ENCODE measurements at regions not wholly inside any gene's neighbourhood (a gene's known extent, or its start where the extent isn't known, plus 50 kb on each side); places are given as distances from the start of the nearest gene placed in this dataset.

DNA sequence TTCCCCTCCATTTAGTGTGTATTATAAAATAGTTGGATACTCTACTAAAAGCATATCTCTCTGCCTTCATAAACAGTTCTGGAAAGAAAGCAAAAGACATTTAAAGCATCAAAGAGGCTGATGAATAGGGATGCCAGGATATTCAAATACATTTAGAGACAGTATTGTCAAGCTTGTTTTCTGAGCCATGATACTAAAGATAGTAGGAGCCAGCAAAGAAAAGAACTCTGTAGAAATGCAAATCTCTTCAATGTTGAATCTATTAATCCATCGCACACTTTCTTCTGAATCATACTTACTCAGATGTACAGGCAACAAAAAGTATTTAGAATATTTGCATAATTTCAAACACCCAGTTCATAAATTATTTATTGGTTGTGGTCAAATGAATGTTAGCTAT, 207.1 kb upstream of the MEF2C start:
- H3K36me3 Mint-ChIP-seq (ENCODE audit: low read depth, unreplicated experiment) = no peaks in the 10 kb centered on the region
- no peaks in the 10 kb centered on the region for H3K79me2 ChIP-seq (ENCODE audit: insufficient read depth, low read length)
- no peak overlapping the region for H3K27ac ChIP-seq (ENCODE audit: low read depth, low read length)
- H3K27ac Mint-ChIP-seq (ENCODE audit: unreplicated experiment) = no peak overlapping the region
- no peak overlapping the region for H3K4me2 ChIP-seq (ENCODE audit: low read length)
- no peaks in the 10 kb centered on the region for H3K27me3 ChIP-seq (ENCODE audit: insufficient read depth, low read length)
- H3K36me3 ChIP-seq (ENCODE audit: insufficient read depth, low read length) = no peaks in the 10 kb centered on the region
- no peaks in the 10 kb centered on the region for H3K4me1 Mint-ChIP-seq (ENCODE audit: low read depth, unreplicated experiment)
- H3K27me3 Mint-ChIP-seq (ENCODE audit: low read depth, unreplicated experiment) = no peaks in the 10 kb centered on the region
- FAIRE-seq = no peak
- H3K4me3 Mint-ChIP-seq (ENCODE audit: unreplicated experiment) = no peak overlapping the region
- no peak for TF ChIP-seq EZH2 (IDR thresholded peaks at IDR 0.05; ENCODE audit: insufficient read depth, low read length)
- no peak for TF ChIP-seq CTCF (IDR thresholded peaks at IDR 0.05; ENCODE audit: insufficient read depth, low read depth, low read length)
- no peak overlapping the region for H2AFZ ChIP-seq (ENCODE audit: low read depth, low read length)
- no peaks in the 10 kb centered on the region for H3K9me3 ChIP-seq (ENCODE audit: insufficient read depth, low read depth, low read length)
- no peaks in the 10 kb centered on the region for H3K4me1 ChIP-seq (ENCODE audit: insufficient read depth, low read length)
- no peaks in the 10 kb centered on the region for H4K20me1 ChIP-seq (ENCODE audit: insufficient read depth, low read length)
- no peak for DNase-seq (ENCODE audit: low read depth)
- no peak overlapping the region for H3K4me3 ChIP-seq (ENCODE audit: insufficient read depth, low read depth, low read length)
- H3K9me3 Mint-ChIP-seq (ENCODE audit: unreplicated experiment) = no peaks in the 10 kb centered on the region
- H3K9ac ChIP-seq (ENCODE audit: low read length) = no peak overlapping the region

DNA sequence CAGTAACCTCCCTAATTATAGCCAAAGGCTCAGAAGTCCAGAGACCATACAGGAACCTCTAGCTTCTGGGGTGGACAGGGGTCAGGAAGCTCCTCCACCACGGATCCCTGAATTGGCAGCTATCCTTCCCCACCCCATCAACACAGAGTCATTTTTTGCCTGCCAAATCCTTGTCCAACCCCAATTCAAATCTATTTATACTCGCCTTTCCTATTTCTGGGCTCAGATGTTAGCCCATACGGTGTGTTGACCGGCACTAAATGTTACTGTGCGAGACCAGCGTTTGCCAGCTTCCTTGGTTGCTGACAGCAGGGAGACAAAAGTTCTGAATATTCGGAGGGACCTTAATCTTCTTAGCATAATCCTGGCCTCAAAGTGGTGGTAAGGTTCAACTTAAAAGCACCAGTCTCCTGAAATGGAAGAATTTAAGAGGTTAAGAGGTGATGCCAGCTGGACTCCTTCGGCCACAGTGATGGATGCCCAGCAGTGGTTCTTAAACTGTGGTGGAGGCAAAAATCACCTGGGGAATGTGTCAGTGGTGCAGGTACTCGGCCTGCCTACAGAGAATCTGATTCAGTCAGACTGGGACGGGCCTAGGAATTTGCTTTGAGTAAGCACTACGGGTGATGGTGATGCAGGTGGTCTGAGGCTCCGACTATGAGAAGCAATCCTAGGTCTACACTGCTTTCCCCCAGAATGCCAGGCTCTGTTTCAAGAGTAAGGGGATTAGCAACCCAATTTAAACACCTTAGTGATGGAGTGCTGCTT, 204.8 kb upstream of the MEF2C start:
- Histone ChIP-seq H3K9ac (ENCODE audit: low read length) (no peak overlapping the region), H3K4me2 (ENCODE audit: low read length) (no peak overlapping the region), H3K4me3 (ENCODE audit: insufficient read depth, low read depth, low read length) (no peak overlapping the region), H3K79me2 (ENCODE audit: insufficient read depth, low read length) (no peaks in the 10 kb centered on the region), H4K20me1 (ENCODE audit: insufficient read depth, low read length) (no peaks in the 10 kb centered on the region), H3K27ac (ENCODE audit: low read depth, low read length) (no peak overlapping the region), H3K9me3 (ENCODE audit: insufficient read depth, low read depth, low read length) (no peaks in the 10 kb centered on the region), H2AFZ (ENCODE audit: low read depth, low read length) (no peak overlapping the region), H3K4me1 (ENCODE audit: insufficient read depth, low read length) (no peaks in the 10 kb centered on the region), H3K36me3 (ENCODE audit: insufficient read depth, low read length) (no peaks in the 10 kb centered on the region), H3K27me3 (ENCODE audit: insufficient read depth, low read length) (no peaks in the 10 kb centered on the region)
- H3K27ac Mint-ChIP-seq (ENCODE audit: unreplicated experiment) = no peak overlapping the region
- FAIRE-seq = no peak
- no peaks in the 10 kb centered on the region for H3K4me1 Mint-ChIP-seq (ENCODE audit: low read depth, unreplicated experiment)
- H3K27me3 Mint-ChIP-seq (ENCODE audit: low read depth, unreplicated experiment) = no peaks in the 10 kb centered on the region
- H3K4me3 Mint-ChIP-seq (ENCODE audit: unreplicated experiment) = no peak overlapping the region
- TF ChIP-seq EZH2 (IDR thresholded peaks at IDR 0.05; ENCODE audit: insufficient read depth, low read length) (no peak), CTCF (IDR thresholded peaks at IDR 0.05; ENCODE audit: insufficient read depth, low read depth, low read length) (no peak)
- no peaks in the 10 kb centered on the region for H3K9me3 Mint-ChIP-seq (ENCODE audit: unreplicated experiment)
- no peak for DNase-seq (ENCODE audit: low read depth)
- H3K36me3 Mint-ChIP-seq (ENCODE audit: low read depth, unreplicated experiment) = no peaks in the 10 kb centered on the region

DNA sequence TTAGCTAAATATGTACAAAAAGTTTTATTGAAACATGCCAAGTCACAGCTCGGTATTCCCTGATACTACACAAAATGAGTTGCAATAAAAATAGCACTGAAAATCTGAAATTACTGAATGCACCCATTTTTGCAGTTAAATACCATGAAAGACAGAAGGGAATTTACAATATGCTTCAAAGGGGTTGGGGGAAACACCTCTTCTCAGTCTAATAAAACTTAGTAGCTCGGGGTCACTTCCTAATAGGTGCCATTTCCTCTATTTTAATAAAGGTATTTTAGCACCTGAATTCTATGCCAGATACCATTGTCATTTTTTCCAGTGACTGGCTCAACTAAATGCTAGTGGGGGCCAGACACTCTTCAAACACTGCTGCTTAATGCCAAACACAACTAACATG, 204.1 kb upstream of the MEF2C start:
- no peak for FAIRE-seq
- H3K36me3 Mint-ChIP-seq (ENCODE audit: low read depth, unreplicated experiment) = no peaks in the 10 kb centered on the region
- Histone ChIP-seq H2AFZ (ENCODE audit: low read depth, low read length) (no peak overlapping the region), H3K79me2 (ENCODE audit: insufficient read depth, low read length) (no peaks in the 10 kb centered on the region), H3K9me3 (ENCODE audit: insufficient read depth, low read depth, low read length) (no peaks in the 10 kb centered on the region), H3K9ac (ENCODE audit: low read length) (no peak overlapping the region), H3K36me3 (ENCODE audit: insufficient read depth, low read length) (no peaks in the 10 kb centered on the region), H3K4me2 (ENCODE audit: low read length) (no peak overlapping the region), H3K4me3 (ENCODE audit: insufficient read depth, low read depth, low read length) (no peak overlapping the region), H3K27ac (ENCODE audit: low read depth, low read length) (no peak overlapping the region), H3K27me3 (ENCODE audit: insufficient read depth, low read length) (no peaks in the 10 kb centered on the region), H3K4me1 (ENCODE audit: insufficient read depth, low read length) (no peaks in the 10 kb centered on the region), H4K20me1 (ENCODE audit: insufficient read depth, low read length) (no peaks in the 10 kb centered on the region)
- no peak overlapping the region for H3K4me3 Mint-ChIP-seq (ENCODE audit: unreplicated experiment)
- no peaks in the 10 kb centered on the region for H3K9me3 Mint-ChIP-seq (ENCODE audit: unreplicated experiment)
- DNase-seq (ENCODE audit: low read depth) = no peak
- H3K27ac Mint-ChIP-seq (ENCODE audit: unreplicated experiment) = no peak overlapping the region
- no peaks in the 10 kb centered on the region for H3K27me3 Mint-ChIP-seq (ENCODE audit: low read depth, unreplicated experiment)
- H3K4me1 Mint-ChIP-seq (ENCODE audit: low read depth, unreplicated experiment) = no peaks in the 10 kb centered on the region
- TF ChIP-seq EZH2 (IDR thresholded peaks at IDR 0.05; ENCODE audit: insufficient read depth, low read length) (no peak), CTCF (IDR thresholded peaks at IDR 0.05; ENCODE audit: insufficient read depth, low read depth, low read length) (no peak)
